ENCODE measurements at regions not wholly inside any gene's neighbourhood (a gene's known extent, or its start where the extent isn't known, plus 50 kb on each side); places are given as distances from the start of the nearest gene placed in this dataset.

- TF ChIP-seq, protein P1, sequence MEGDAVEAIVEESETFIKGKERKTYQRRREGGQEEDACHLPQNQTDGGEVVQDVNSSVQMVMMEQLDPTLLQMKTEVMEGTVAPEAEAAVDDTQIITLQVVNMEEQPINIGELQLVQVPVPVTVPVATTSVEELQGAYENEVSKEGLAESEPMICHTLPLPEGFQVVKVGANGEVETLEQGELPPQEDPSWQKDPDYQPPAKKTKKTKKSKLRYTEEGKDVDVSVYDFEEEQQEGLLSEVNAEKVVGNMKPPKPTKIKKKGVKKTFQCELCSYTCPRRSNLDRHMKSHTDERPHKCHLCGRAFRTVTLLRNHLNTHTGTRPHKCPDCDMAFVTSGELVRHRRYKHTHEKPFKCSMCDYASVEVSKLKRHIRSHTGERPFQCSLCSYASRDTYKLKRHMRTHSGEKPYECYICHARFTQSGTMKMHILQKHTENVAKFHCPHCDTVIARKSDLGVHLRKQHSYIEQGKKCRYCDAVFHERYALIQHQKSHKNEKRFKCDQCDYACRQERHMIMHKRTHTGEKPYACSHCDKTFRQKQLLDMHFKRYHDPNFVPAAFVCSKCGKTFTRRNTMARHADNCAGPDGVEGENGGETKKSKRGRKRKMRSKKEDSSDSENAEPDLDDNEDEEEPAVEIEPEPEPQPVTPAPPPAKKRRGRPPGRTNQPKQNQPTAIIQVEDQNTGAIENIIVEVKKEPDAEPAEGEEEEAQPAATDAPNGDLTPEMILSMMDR (conservative IDR thresholded peaks at IDR 0.05; ENCODE audit: low read depth, low read length): no peak
- H3K4me3 ChIP-seq (ENCODE audit: low read length): no peak overlapping the region
- no peak for DNase-seq (ENCODE audit: low read depth)
Observed at GRCh38 chr3:64916937-64917336, 229.1 kb upstream of the ADAMTS9 start.

- TF ChIP-seq, protein P1 (conservative IDR thresholded peaks at IDR 0.05; ENCODE audit: low read depth, low read length): no peak
- no peak for DNase-seq (ENCODE audit: low read depth)
- H3K4me3 ChIP-seq (ENCODE audit: low read length): no peak overlapping the region
Observed at GRCh38 chr3:64916192-64916798, 228.5 kb upstream of the ADAMTS9 start.

- TF ChIP-seq, protein P1 (conservative IDR thresholded peaks at IDR 0.05; ENCODE audit: low read depth, low read length): no peak
- no peak overlapping the region for H3K4me3 ChIP-seq (ENCODE audit: low read length)
- no peak for DNase-seq (ENCODE audit: low read depth)
Observed at GRCh38 chr3:64915778-64916177, 228.0 kb upstream of the ADAMTS9 start.

DNA sequence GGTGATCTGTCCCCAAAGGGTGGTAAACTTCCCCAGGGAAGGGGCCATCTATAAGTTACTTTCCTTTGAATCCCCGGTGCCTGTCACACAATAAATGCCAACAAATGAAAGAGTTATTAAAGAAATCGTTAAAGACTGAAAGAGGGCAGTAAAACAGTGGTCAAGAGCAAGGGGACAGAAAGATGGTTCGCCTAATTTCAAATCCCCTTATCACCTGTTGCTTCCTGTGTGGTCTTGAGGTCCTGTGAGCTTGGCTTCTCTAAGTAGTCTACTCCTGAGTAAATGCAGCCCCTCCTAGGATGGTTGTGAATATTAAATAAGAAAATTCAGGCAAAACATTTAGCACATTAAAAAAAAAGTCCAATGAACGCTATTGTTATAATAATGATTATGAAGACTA, 225.7 kb upstream of the ADAMTS9 start:
- H3K4me3 ChIP-seq (ENCODE audit: low read length): no peak overlapping the region
- no peak for DNase-seq (ENCODE audit: low read depth)
- TF ChIP-seq, protein P1 (conservative IDR thresholded peaks at IDR 0.05; ENCODE audit: low read depth, low read length): no peak

GRCh38 chr3:64911138-64911537, 223.3 kb upstream of the ADAMTS9 start:
- H3K4me3 ChIP-seq (ENCODE audit: low read length): no peak overlapping the region
- TF ChIP-seq, protein P1 (conservative IDR thresholded peaks at IDR 0.05; ENCODE audit: low read depth, low read length): no peak
- no peak for DNase-seq (ENCODE audit: low read depth)

- TF ChIP-seq, protein P1 (conservative IDR thresholded peaks at IDR 0.05; ENCODE audit: low read depth, low read length): no peak
- DNase-seq (ENCODE audit: low read depth): no peak
- H3K4me3 ChIP-seq (ENCODE audit: low read length): no peak overlapping the region
Observed at GRCh38 chr3:64909757-64910467, 222.1 kb upstream of the ADAMTS9 start.

GRCh38 chr3:64909011-64909410, 221.2 kb upstream of the ADAMTS9 start:
- H3K4me3 ChIP-seq (ENCODE audit: low read length): no peak overlapping the region
- TF ChIP-seq, protein P1 (conservative IDR thresholded peaks at IDR 0.05; ENCODE audit: low read depth, low read length): no peak
- no peak for DNase-seq (ENCODE audit: low read depth)
